GM19468 (cell line): ENCODE measurements at regions not wholly inside any gene's neighbourhood (a gene's known extent, or its start where the extent isn't known, plus 50 kb on each side); places are given as distances from the start of the nearest gene placed in this dataset.
"Not testable (repeated sequence)": the region's sequence is repeated elsewhere in the genome, so short reads cannot be mapped to it uniquely, and the experiment has no call there.

ENCODE experiments used
- ATAC-seq: cut with Tn5 transposase; IDR thresholded peaks from one replicate; pipeline ENCODE4 v1.9.1; 2021; ENCODE audit warnings: mild to moderate bottlenecking, moderate library complexity, moderate number of reproducible peaks; ENCODE audit not compliant: unreplicated experiment; ENCODE audit errors: extremely low read depth

GRCh38 chr18:71324356-71324755 is 1035.5 kb downstream of the SOCS6 start:
- no peak for ATAC-seq

DNA sequence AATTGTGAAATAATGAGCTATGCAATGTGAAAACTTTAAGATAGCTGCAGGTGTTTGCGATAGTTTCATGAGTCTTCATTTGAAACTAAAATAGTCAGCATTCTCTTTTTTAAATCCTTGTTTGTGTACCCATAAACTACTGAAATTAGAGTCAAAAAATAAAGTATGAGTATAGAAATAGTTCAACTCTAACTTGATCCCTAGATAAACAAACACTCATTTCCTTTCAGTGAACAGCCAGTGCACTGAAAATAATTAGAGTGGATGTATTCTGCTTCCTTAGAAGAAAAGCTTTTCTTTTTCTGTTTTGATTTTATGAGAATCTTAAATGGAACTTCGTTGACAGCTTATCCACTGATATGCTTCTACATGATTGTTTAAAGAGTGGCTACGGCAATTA is 1033.4 kb downstream of the SOCS6 start:
- ATAC-seq, result no peak

GRCh38 chr18:71321319-71321718 is 1032.5 kb downstream of the SOCS6 start:
- ATAC-seq, result no peak

DNA sequence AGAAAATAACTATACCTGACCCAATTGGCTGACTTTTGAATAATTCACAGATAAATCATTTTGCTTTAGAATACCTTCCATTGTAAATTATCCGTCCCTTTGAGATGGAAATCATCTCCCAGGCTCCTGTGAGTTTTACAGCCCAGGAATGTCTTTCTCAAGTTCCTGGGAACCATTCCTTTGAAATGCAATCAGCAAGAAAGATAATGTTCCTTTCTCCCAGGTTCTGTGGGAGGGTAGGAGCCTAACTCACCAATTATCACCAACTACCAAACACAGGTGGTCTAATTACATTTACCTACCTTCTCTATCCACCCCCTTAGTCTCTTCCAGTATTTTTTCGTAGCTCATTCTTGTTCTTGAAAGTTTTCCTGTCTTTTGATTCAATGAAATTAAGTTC is 1016.0 kb downstream of the SOCS6 start:
- no peak for ATAC-seq

GRCh38 chr18:71303743-71304142 is 1014.9 kb downstream of the SOCS6 start:
- not testable (repeated sequence) for ATAC-seq

- ATAC-seq, result no peak
These were observed 1012.8 kb downstream of the SOCS6 start for GRCh38 chr18:71301596-71301995.

DNA sequence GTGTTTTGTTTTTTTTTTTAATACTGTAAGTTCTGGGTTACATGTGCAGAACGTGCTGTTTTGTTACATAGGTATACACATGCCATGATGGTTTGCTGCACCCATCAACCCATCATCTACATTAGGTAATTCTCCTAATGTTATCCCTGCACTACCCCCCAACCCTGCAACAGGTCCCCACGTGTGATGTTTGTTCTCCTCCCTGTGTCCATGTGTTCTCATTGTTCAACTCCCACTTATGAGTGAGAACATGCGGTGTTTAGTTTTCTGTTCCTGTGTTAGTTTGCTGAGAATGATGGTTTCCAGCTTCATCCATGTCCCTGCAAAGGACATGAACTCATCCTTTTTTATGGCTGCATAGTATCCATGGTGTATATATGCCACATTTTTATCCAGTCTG is 1005.4 kb downstream of the SOCS6 start:
- not testable (repeated sequence) for ATAC-seq

DNA sequence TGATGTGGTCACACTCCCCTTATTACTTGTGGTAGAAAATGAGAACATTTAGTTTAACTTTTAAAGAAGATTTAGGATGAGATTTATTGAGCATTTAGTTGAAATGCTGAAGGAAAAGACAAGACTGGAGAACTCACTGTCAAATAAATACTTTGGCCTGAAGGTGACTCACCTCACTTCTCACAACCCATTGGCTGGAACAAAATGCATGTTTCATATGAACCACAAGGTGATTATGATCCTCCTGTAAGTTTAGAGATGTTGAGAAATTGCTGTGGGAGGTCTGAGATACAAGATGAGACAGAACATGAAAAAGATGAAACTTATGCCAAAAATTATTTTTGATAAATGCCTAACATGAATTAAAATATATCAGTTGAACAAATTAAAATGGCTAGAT is 1004.5 kb downstream of the SOCS6 start:
- ATAC-seq, result no peak

DNA sequence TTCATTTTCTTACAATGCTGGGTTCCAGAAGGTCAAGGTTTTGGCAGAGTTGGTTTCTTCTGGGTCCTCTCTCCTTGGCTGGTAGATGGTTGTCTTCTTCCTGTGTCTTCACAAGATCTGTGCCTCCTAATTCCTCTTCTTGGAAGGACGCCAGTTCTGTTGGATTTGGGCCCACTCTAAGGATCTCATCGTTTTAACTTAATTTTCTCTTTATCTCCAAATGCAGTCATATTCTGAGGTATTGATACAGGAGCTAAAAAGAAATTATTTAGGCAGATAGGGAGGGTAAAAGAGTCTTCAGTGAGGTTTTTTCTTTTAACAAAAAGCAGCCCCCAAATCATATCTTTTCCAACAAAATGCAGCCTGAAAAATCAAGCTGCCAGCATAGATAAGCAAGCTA is 998.4 kb downstream of the SOCS6 start:
- ATAC-seq, result no peak

- ATAC-seq, result no peak
These were observed 963.6 kb downstream of the SOCS6 start for GRCh38 chr18:71252351-71252865.

GRCh38 chr18:71250191-71250590 is 961.3 kb downstream of the SOCS6 start:
- no peak for ATAC-seq

GRCh38 chr18:71249791-71250190 is 960.9 kb downstream of the SOCS6 start:
- ATAC-seq, result no peak

DNA sequence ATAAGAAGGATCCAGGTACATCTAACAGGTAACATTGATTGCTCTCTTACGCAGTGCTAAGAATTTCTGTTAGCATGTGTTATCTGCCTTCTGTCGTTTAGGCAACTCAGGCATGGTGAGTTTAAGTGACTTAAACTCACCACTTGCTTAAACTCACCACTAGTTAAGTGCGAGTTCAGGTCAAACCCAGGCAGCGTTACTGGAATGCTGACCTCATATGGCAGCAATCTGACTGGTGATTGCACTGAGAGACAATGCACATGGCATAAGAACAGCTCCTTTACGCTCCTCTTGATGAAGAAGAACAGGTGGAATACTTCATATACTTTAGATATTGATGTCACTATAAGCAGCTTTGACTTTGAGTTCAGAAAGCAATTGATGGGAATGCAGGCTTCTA is 954.1 kb downstream of the SOCS6 start:
- ATAC-seq, result no peak

GRCh38 chr18:71238974-71239624 is 950.3 kb downstream of the SOCS6 start:
- ATAC-seq, result no peak

GRCh38 chr18:71237641-71238040 is 948.8 kb downstream of the SOCS6 start:
- ATAC-seq, result no peak

DNA sequence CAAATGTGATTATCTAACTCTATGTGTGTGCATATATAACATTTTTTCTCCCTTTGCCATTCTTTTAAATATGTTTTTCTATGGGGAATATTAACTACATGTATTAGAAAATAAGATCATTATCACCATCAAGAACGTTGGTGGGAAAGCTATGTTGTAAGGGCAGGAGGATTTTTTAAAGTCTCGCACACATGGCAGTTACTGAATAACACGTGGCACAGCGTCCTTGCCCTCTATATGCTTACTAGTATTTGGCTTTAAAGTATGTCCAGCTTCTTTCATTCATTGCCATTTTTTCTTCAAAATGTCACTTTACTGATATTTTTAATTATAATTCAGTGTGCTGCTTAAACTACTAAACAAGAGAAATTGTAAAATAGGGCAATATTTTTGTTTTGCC is 944.3 kb downstream of the SOCS6 start:
- no peak for ATAC-seq

- ATAC-seq, result no peak
These were observed 934.6 kb downstream of the SOCS6 start for GRCh38 chr18:71223486-71223885.

GRCh38 chr18:71221405-71221804 is 932.6 kb downstream of the SOCS6 start:
- ATAC-seq, result no peak

DNA sequence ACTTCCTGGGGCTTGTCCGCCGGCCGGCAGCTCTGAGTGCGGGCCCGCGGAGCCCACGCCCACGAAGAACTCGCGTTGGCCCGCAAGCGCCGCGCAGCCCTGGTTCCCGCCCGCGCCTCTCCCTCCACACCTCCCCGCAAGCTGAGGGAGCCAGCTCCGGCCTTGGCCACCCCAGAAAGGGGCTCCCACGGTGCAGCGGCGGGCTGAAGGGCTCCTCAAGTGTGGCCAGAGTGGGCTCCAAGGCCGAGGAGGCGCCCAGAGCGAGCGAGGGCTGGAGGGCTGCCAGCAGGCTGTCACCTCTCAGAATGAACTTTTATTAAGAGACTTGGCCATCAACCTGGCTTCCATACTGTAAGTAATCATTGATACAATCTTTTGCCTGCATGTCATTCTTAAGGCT is 923.9 kb downstream of the SOCS6 start:
- not testable (repeated sequence) for ATAC-seq

- no peak for ATAC-seq
These were observed 923.4 kb downstream of the SOCS6 start for GRCh38 chr18:71212222-71212621.

DNA sequence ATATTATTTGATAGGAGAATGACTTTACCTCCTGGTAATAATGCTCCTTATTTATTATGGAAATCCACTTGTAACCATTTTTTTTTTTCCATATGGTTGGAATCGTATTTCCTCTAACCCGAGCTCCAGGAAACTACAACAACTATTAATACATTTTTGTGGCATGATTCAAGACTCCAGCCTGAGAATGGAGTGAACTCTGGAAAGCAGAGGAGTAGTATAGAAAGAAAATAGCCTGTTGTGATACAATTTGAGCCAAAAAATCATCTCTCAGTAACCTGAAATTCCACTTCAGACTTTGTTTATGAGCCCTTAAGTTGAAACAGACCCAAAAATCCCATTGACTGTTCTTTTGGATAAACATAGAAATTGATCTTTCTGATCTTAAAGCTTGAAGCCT is 921.1 kb downstream of the SOCS6 start:
- ATAC-seq, result no peak

GRCh38 chr18:71194438-71194837 is 905.6 kb downstream of the SOCS6 start:
- ATAC-seq, result no peak
